HepG2 (cell line): ENCODE measurements at regions not wholly inside any gene's neighbourhood (a gene's known extent, or its start where the extent isn't known, plus 50 kb on each side); places are given as distances from the start of the nearest gene placed in this dataset.

Experiments used
- ATAC-seq: fragments of 200-7000 bp; cut with Tn5 transposase; 3 replicates; pipeline ENCODE4 v1.9.1; 2020; ENCODE audit warnings: mild to moderate bottlenecking, moderate library complexity
- BruUV-seq: library from RNA; stranded (reverse); fragments of 400-500 nt; replicated peaks from 2 replicates; lab custom pipeline; 2021; lab: Mats Ljungman, UMichigan
- CTCF ChIA-PET: fragments of 300-600 bp; formaldehyde crosslinking; extraction: SDS; loops from one replicate; lab custom pipeline; 2021; ENCODE audit warnings: low total read pairs, inconsistent platforms, low intra/inter-chr PET ratio; lab: Yijun Ruan, JAX
- POLR2A ChIA-PET: fragments of 350-600 bp; sonication (Branson Sonifier 250); formaldehyde crosslinking; loops from one replicate; lab custom pipeline; 2020; ENCODE audit warnings: antibody characterized with exemption, inconsistent platforms; lab: Yijun Ruan, JAX
- DNase-seq: peaks from one replicate; pipeline ENCODE4 v3.0.0-alpha.2; 2015; ENCODE audit warnings: low spot score
- FAIRE-seq: peaks from 3 replicates; lab custom pipeline; 2011; peaks lifted over from hg19 to GRCh38; lab: Jason Lieb, UNC
- H2AFZ ChIP-seq: one replicate; pipeline ENCODE4 v1.6.1; 2011; ENCODE audit warnings: low read length, inconsistent platforms
- H3K27ac ChIP-seq: fragments of 300-600 bp; 3 replicates; pipeline ENCODE4 v1.8.0; 2011; ENCODE audit warnings: mixed run types, mild to moderate bottlenecking, mixed read lengths, low read length, inconsistent platforms; ENCODE audit not compliant: insufficient read depth; ENCODE audit errors: extremely low read length
- H3K27me3 ChIP-seq, 2 experiments: fragments of 200-600 bp in 1 of 2; 2 replicates in 1 of 2; 3 replicates in 1 of 2; pipeline versions ENCODE4 v1.6.0 to v1.8.0; 2011; ENCODE audit warnings: low read length in 2 of 2, mild to moderate bottlenecking in 2 of 2, moderate library complexity in 2 of 2, inconsistent platforms in 1 of 2; ENCODE audit not compliant: insufficient read depth in 2 of 2, control insufficient read depth in 1 of 2
- H3K36me3 ChIP-seq, 2 experiments: fragments of 200-600 bp in 1 of 2; replicated peaks in 1 of 2; 2 replicates in 1 of 2; 3 replicates in 1 of 2; pipeline versions ENCODE4 v1.5.1 to v1.8.0; 2011; ENCODE audit warnings: low read length in 2 of 2, inconsistent platforms in 1 of 2; ENCODE audit not compliant: insufficient read depth in 2 of 2, control insufficient read depth in 1 of 2
- H3K4me1 ChIP-seq: 2 replicates; pipeline ENCODE4 v1.5.1; 2012; ENCODE audit warnings: low read length, inconsistent platforms; ENCODE audit not compliant: insufficient read depth
- H3K4me2 ChIP-seq: 2 replicates; pipeline ENCODE4 v1.6.0; 2011; ENCODE audit warnings: low read depth, low read length, inconsistent platforms
- H3K4me3 ChIP-seq, 3 experiments: fragments of 200-600 bp in 1 of 3; sonication (generic), shearing (Covaris generic) in 1 of 3; replicated peaks in 1 of 3; 2 replicates each; pipeline ENCODE4 v1.5.1; 2011 to 2016; ENCODE audit warnings: low read length in 3 of 3, inconsistent platforms in 2 of 3, low read depth in 2 of 3, mild to moderate bottlenecking in 2 of 3, control low read depth in 1 of 3, mixed read lengths in 1 of 3; ENCODE audit not compliant: insufficient read depth in 1 of 3
- H3K79me2 ChIP-seq: one replicate; pipeline ENCODE4 v1.6.1; 2011; ENCODE audit warnings: low read length, inconsistent platforms; ENCODE audit not compliant: insufficient read depth
- H3K9ac ChIP-seq: 2 replicates; pipeline ENCODE4 v1.6.0; 2011; ENCODE audit warnings: mild to moderate bottlenecking, low read depth, low read length, inconsistent platforms; ENCODE audit not compliant: insufficient read depth
- H3K9me3 ChIP-seq: 2 replicates; pipeline ENCODE4 v1.5.1; 2012; ENCODE audit warnings: mild to moderate bottlenecking, low read length
- H4K20me1 ChIP-seq: 2 replicates; pipeline ENCODE4 v1.6.0; 2011; ENCODE audit warnings: inconsistent platforms, mild to moderate bottlenecking, low read length, moderate library complexity; ENCODE audit not compliant: insufficient read depth
- EHMT2 ChIP-seq: fragments of 200-600 bp; sonication (generic); IDR thresholded peaks from 2 replicates; pipeline ENCODE4 v1.7.0; 2017; ENCODE audit warnings: antibody characterized with exemption, low read depth, low read length, borderline replicate concordance
- GTF3A ChIP-seq: sonication (generic); formaldehyde crosslinking; conservative IDR thresholded peaks from 2 replicates; pipeline ENCODE4 v1.4.0; 2020; ENCODE audit warnings: mild to moderate bottlenecking, missing genetic modification reagents
- RBFOX2 ChIP-seq: fragments of 200-400 bp; formaldehyde crosslinking; IDR thresholded peaks from 2 replicates; pipeline ENCODE4 v1.6.1; 2017; ENCODE audit warnings: low read depth, mild to moderate bottlenecking, low read length
- WIZ ChIP-seq: sonication (generic); formaldehyde crosslinking; IDR thresholded peaks from 2 replicates; pipeline ENCODE4 v1.5.1; 2020; ENCODE audit warnings: mild to moderate bottlenecking, missing genetic modification reagents
- ZNF160 ChIP-seq: sonication (generic); formaldehyde crosslinking; IDR thresholded peaks from 2 replicates; pipeline ENCODE4 v1.8.0; 2022; ENCODE audit warnings: mild to moderate bottlenecking, inconsistent platforms, missing genetic modification reagents
- ZNF326 ChIP-seq: sonication (generic); formaldehyde crosslinking; IDR thresholded peaks from 2 replicates; pipeline ENCODE4 v1.4.0; 2020; ENCODE audit warnings: missing genetic modification reagents, borderline replicate concordance
- in situ Hi-C: cut with HindIII; loops from 2 replicates; pipeline ENCODE4 v1.10.0; 2017; ENCODE audit warnings: low pct_unique_long_range_greater_than_20kb; ENCODE audit not compliant: extremely low pct_ligation_motif_present
- intact Hi-C: fragments of 100-400 bp; cut with micrococcal nuclease; formaldehyde crosslinking; loops from one replicate; pipeline ENCODE4 v1.10.0; 2022; ENCODE audit not compliant: unreplicated experiment
- TF ChIP-seq, protein P1 (sequence below): sonication (generic); formaldehyde crosslinking; IDR thresholded peaks from 2 replicates; pipeline ENCODE4 v1.4.0; 2020; ENCODE audit warnings: mild to moderate bottlenecking, missing genetic modification reagents
- TF ChIP-seq, protein P2 (sequence below): sonication (generic); formaldehyde crosslinking; IDR thresholded peaks from 2 replicates; pipeline ENCODE4 v1.4.0; 2020; ENCODE audit warnings: missing genetic modification reagents
- TF ChIP-seq, protein P3 (sequence below): fragments of 450-650 bp; IDR thresholded peaks from 2 replicates; pipeline ENCODE4 v1.6.1; 2016

DNA sequence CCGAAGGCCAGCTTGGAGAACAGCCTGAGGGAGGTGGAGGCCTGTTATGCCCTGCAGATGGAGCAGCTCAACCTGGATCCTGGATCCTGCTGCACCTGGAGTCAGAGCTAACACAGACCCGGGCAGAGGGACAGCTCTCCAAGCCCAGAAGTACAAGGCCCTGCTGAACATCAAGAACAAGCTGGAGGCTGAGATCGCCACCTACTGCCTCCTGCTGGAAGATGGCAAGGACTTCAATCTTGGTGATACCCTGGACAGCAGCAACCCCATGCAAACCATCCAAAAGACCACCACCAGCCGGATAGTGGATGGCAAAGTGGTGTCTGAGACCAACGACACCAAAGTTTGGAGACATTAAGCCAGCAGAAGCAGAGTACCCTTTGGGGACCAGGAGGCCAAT, 223.5 kb upstream of the ID4 start (continued):
- TF ChIP-seq ZNF326 = no peak
- TF ChIP-seq, protein P1, sequence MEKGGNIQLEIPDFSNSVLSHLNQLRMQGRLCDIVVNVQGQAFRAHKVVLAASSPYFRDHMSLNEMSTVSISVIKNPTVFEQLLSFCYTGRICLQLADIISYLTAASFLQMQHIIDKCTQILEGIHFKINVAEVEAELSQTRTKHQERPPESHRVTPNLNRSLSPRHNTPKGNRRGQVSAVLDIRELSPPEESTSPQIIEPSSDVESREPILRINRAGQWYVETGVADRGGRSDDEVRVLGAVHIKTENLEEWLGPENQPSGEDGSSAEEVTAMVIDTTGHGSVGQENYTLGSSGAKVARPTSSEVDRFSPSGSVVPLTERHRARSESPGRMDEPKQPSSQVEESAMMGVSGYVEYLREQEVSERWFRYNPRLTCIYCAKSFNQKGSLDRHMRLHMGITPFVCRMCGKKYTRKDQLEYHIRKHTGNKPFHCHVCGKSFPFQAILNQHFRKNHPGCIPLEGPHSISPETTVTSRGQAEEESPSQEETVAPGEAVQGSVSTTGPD = no peak
- TF ChIP-seq, all 625 proteins: peak for 0

DNA sequence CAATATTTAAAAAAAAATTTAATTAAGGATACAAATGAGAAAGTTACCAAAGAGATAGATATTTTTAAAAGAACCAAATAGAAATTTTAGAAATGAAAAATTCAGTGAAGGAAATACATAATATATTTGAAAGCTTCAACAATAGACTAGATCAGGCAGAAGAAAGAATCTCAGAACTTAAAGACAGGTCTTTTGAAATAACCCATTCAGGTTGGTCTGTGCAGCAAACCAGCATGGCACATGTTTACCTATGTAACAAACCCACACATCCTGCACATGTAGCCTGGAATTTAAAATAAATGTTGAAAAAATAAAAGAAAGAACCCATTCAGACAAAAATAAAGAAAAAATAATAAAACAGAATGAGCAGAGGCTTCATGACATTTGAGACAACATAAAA, 221.1 kb upstream of the ID4 start:
- no peak for DNase-seq
- H3K4me3 ChIP-seq = no peak overlapping the region
- CTCF ChIA-PET = no interaction called here
- H3K36me3 ChIP-seq = no peaks in the 10 kb centered on the region
- POLR2A ChIA-PET = no interaction called here
- H4K20me1 ChIP-seq = no peaks in the 10 kb centered on the region
- in situ Hi-C loops (no loop called here), intact Hi-C loops (no loop called here)
- no peaks in the 10 kb centered on the region for H3K4me1 ChIP-seq
- no peak for ATAC-seq
- H3K4me2 ChIP-seq = no peak overlapping the region
- TF ChIP-seq RBFOX2 = no peak
- TF ChIP-seq ZNF160 (CRISPR knock-in tag) = peak; percentile 95
- TF ChIP-seq, protein P2, sequence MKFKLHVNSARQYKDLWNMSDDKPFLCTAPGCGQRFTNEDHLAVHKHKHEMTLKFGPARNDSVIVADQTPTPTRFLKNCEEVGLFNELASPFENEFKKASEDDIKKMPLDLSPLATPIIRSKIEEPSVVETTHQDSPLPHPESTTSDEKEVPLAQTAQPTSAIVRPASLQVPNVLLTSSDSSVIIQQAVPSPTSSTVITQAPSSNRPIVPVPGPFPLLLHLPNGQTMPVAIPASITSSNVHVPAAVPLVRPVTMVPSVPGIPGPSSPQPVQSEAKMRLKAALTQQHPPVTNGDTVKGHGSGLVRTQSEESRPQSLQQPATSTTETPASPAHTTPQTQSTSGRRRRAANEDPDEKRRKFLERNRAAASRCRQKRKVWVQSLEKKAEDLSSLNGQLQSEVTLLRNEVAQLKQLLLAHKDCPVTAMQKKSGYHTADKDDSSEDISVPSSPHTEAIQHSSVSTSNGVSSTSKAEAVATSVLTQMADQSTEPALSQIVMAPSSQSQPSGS (CRISPR knock-in tag) = no peak
- no peak for TF ChIP-seq EHMT2
- no peak for TF ChIP-seq GTF3A (CRISPR knock-in tag)
- TF ChIP-seq, protein P3, sequence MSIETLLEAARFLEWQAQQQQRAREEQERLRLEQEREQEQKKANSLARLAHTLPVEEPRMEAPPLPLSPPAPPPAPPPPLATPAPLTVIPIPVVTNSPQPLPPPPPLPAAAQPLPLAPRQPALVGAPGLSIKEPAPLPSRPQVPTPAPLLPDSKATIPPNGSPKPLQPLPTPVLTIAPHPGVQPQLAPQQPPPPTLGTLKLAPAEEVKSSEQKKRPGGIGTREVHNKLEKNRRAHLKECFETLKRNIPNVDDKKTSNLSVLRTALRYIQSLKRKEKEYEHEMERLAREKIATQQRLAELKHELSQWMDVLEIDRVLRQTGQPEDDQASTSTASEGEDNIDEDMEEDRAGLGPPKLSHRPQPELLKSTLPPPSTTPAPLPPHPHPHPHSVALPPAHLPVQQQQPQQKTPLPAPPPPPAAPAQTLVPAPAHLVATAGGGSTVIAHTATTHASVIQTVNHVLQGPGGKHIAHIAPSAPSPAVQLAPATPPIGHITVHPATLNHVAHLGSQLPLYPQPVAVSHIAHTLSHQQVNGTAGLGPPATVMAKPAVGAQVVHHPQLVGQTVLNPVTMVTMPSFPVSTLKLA = 0 out of 2 replicates have a peak, but pooled peaks have one; percentile 8
- no peak for TF ChIP-seq WIZ (CRISPR knock-in tag)
- TF ChIP-seq, all 625 proteins: peak for 2
- no peaks in the 10 kb centered on the region for H3K27me3 ChIP-seq
- H3K9me3 ChIP-seq = peaks cover 29% of the 10 kb centered on the region
- no peak overlapping the region for H3K27ac ChIP-seq
- H2AFZ ChIP-seq = no peak overlapping the region
- no peaks in the 10 kb centered on the region for H3K79me2 ChIP-seq
- FAIRE-seq = no peak
- BruUV-seq = no TSS peak
- H3K9ac ChIP-seq = no peak overlapping the region
